ENCODE measurements at regions not wholly inside any gene's neighbourhood (a gene's known extent, or its start where the extent isn't known, plus 50 kb on each side); places are given as distances from the start of the nearest gene placed in this dataset.

- peak; percentile 51 to 67 (median 58) for DNase-seq (ENCODE audit: extremely low read depth in 1 of 4, low spot score in 3 of 4)
- no peaks in the 10 kb centered on the region for H3K9me1 ChIP-seq (ENCODE audit: control insufficient read depth, insufficient read depth, low read length)
- H3K4me2 ChIP-seq (ENCODE audit: insufficient read depth, low read length) = no peak overlapping the region
- peak overlapping the region; percentile 64 for H2AFZ ChIP-seq (ENCODE audit: low read depth, low read length)
- H3K27me3 ChIP-seq (ENCODE audit: control insufficient read depth in 2 of 2, insufficient read depth in 2 of 2, low read length in 2 of 2) = no peaks in the 10 kb centered on the region
- intact Hi-C loops (cut with micrococcal nuclease) = loop anchor here (5.0 to 10.0 kb wide), 3 partner anchors 145 to 1213 kb away; no protein-coding TSS in a partner anchor
- H3K36me3 ChIP-seq (ENCODE audit: control insufficient read depth, insufficient read depth, low read length) = no peaks in the 10 kb centered on the region
- no peak overlapping the region for H3K27ac ChIP-seq (ENCODE audit: extremely low read depth, low read depth, low read length)
- H3K9ac ChIP-seq (ENCODE audit: insufficient read depth in 1 of 2, low read depth in 2 of 2, low read length in 2 of 2) = no peak overlapping the region
- WGBS (ENCODE audit: insufficient coverage, low coverage, missing lambda C conversion rate) = 29% methylated on average over 4 of the region's 4 CpGs
- peak; percentile 81 for ATAC-seq
- no peak overlapping the region for H3K4me3 ChIP-seq
- no peaks in the 10 kb centered on the region for H3K9me3 ChIP-seq (replicated peaks; ENCODE audit: control insufficient read depth, insufficient read depth, low read depth, low read length)
- H3K79me2 ChIP-seq (ENCODE audit: control insufficient read depth, insufficient read depth, low read length) = no peaks in the 10 kb centered on the region
- ChIA-PET POLR2A (no interaction called here), CTCF (ENCODE audit: low intra/inter-chr PET ratio) (interaction anchor here (0.8 kb wide), 1 partner anchor 37 kb away, joined by 5 read pairs; no protein-coding TSS in a partner anchor)
- BruUV-seq (replicated peaks) = no TSS peak
- peaks cover 0 to 11% of the 10 kb centered on the region in 2 experiments; a peak in 3 of 5 replicates for H3K4me1 ChIP-seq (replicated peaks in 1 of 2; ENCODE audit: control insufficient read depth in 2 of 2, insufficient read depth in 2 of 2, low read length in 2 of 2)
- in situ Hi-C loops (cut with MboI) = loop anchor here (10.0 to 25.0 kb wide), 3 partner anchors 288 to 1125 kb away; partner anchors contain the start of gene VCAN
- no peak for FAIRE-seq
- no peaks in the 10 kb centered on the region for H4K20me1 ChIP-seq (replicated peaks; ENCODE audit: control insufficient read depth, insufficient read depth, low read length)
- TF ChIP-seq ZBTB7A (IDR thresholded peaks at IDR 0.05; ENCODE audit: borderline replicate concordance, control insufficient read depth, low read depth, low read length) (peak; percentile 30; the same call in 1 of the 2 replicates), NFXL1 (CRISPR knock-in tag; IDR thresholded peaks at IDR 0.05) (no peak), THRAP3 (IDR thresholded peaks at IDR 0.05; ENCODE audit: borderline replicate concordance) (no peak), POLR2AphosphoS2 (IDR thresholded peaks at IDR 0.05; ENCODE audit: low read length) (no peak), PTTG1 (tag; IDR thresholded peaks at IDR 0.05; ENCODE audit: low read depth) (no peak), E2F6 (IDR thresholded peaks at IDR 0.05; ENCODE audit: borderline replicate concordance in 1 of 2, extremely low read depth in 1 of 2, insufficient read depth in 1 of 2, insufficient read length in 1 of 2, low read depth in 1 of 2, low read length in 1 of 2, poor library complexity in 1 of 2, severe bottlenecking in 1 of 2) (no peak), CCAR2 (IDR thresholded peaks at IDR 0.05; ENCODE audit: low read depth, low read length) (no peak), ZNF316 (IDR thresholded peaks at IDR 0.05) (peak; percentile 27), DACH1 (IDR thresholded peaks at IDR 0.05; ENCODE audit: partially characterized antibody) (no peak), PATZ1 (CRISPR knock-in tag; IDR thresholded peaks at IDR 0.05; ENCODE audit: borderline replicate concordance) (no peak), SAP30 (IDR thresholded peaks at IDR 0.05; ENCODE audit: borderline replicate concordance, insufficient read depth, low read depth, low read length, poor library complexity, severe bottlenecking) (no peak), FOSL1 (tag; conservative IDR thresholded peaks at IDR 0.05) (peak; percentile 44; the same call in 1 of the 2 replicates), E2F8 (IDR thresholded peaks at IDR 0.05; ENCODE audit: low read depth, partially characterized antibody) (no peak), TARDBP (IDR thresholded peaks at IDR 0.05) (no peak), FUS (optimal IDR thresholded peaks at IDR 0.05; ENCODE audit: low read depth, low read length) (no peak), COPS2 (conservative IDR thresholded peaks at IDR 0.05) (no peak), CXXC5 (CRISPR knock-in tag; IDR thresholded peaks at IDR 0.05) (no peak), CBX5 (IDR thresholded peaks at IDR 0.05; ENCODE audit: borderline replicate concordance, low read depth) (no peak)
Measured at GRCh38 chr5:82349652-82350051, 71.5 kb upstream of the RPS23 start.
